HepG2 (cell line): ENCODE measurements at regions not wholly inside any gene's neighbourhood (a gene's known extent, or its start where the extent isn't known, plus 50 kb on each side); places are given as distances from the start of the nearest gene placed in this dataset.

ENCODE experiments used
- JUND ChIP-seq: sonication (generic); formaldehyde crosslinking; IDR thresholded peaks from 2 replicates; pipeline ENCODE4 v1.8.0; 2022; ENCODE audit warnings: mild to moderate bottlenecking, missing genetic modification reagents
- KIAA2018 ChIP-seq: sonication (generic); formaldehyde crosslinking; IDR thresholded peaks from 2 replicates; pipeline ENCODE4 v1.5.0; 2020; ENCODE audit warnings: mild to moderate bottlenecking, missing genetic modification reagents, borderline replicate concordance
- MAFF ChIP-seq: IDR thresholded peaks from 2 replicates; pipeline ENCODE4 v1.6.1; 2011; ENCODE audit warnings: low read depth, low read length, improper control_type of control experiment
- SRSF1 ChIP-seq: fragments of 200-400 bp; formaldehyde crosslinking; optimal IDR thresholded peaks from 2 replicates; pipeline ENCODE3; 2017; ENCODE audit warnings: mild to moderate bottlenecking, low read depth, low read length, moderate library complexity
- ZBTB44 ChIP-seq: sonication (generic); formaldehyde crosslinking; IDR thresholded peaks from 2 replicates; pipeline ENCODE4 v1.4.0; 2020; ENCODE audit warnings: missing genetic modification reagents

GRCh38 chr19:21612403-21612872, 107.0 kb downstream of the ZNF429 start (continued):
- TF ChIP-seq MAFF (no peak), SRSF1 (no peak), KIAA2018 (CRISPR knock-in tag) (no peak), ZBTB44 (no peak), JUND (CRISPR knock-in tag) (no peak)
